Effector CD8-positive, alpha-beta T cell (primary cell): ENCODE measurements at regions not wholly inside any gene's neighbourhood (a gene's known extent, or its start where the extent isn't known, plus 50 kb on each side); places are given as distances from the start of the nearest gene placed in this dataset.
"Not testable (repeated sequence)": the region's sequence is repeated elsewhere in the genome, so short reads cannot be mapped to it uniquely, and the experiment has no call there.

ENCODE experiments used
- DNase-seq: peaks from one replicate; lab custom pipeline; 2025; lab: John Stamatoyannopoulos, UW

DNA sequence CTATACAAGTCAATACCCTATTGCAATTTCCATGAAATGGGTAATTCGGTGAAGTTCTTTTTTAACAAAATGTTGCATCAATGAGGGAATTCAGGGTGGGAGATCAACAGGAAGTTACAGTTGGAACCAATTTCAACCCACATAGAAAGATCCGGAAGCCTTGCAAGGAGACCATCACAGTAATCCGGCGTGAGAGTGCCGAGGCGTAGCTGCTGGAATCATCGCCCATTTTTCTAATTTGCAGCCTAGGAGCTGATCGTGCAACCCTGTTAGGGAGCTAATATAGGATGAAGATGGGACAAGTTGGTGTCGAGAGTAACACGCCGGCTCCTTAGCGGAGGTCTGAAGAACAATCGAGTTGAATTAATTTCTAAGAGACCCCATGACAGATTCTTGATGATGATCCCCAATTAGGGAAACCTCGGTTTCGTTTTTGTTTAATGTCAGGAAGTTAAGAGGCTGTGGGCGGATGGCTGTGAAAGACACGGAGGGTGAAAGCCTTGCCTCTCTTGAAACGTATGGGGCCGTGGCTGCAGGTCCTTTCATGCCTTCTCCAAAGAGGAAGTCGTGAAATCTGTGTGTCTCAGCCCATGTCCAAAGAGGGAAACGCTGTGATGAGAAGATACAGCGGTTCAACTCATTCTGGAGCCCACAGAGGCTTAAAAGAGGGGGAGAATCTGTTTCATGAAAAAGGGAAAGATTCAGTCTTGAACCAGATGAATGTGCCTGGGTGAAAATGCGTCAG lies 51.2 kb upstream of the CARD11 start:
- peak; percentile 23 for DNase-seq

DNA sequence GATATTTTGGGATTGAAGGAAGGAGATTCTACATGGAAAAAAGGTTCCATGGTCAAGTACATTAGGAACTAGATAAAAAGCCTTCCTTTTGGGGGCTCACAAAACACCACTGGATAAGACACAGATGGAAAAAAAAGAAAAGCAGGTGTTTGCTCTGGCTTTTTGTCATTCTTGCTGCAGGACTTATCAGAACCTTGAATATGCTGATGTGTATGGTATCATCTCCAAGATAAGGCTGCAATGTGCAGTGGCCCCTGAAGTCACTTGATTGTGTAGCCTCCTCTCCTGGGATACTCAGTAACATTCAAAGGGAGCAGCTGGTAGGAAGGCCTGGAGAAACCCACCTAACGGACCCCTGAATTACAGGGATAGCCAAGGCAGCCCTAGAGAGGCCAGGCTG lies 54.1 kb upstream of the CARD11 start:
- DNase-seq, result no peak

DNA sequence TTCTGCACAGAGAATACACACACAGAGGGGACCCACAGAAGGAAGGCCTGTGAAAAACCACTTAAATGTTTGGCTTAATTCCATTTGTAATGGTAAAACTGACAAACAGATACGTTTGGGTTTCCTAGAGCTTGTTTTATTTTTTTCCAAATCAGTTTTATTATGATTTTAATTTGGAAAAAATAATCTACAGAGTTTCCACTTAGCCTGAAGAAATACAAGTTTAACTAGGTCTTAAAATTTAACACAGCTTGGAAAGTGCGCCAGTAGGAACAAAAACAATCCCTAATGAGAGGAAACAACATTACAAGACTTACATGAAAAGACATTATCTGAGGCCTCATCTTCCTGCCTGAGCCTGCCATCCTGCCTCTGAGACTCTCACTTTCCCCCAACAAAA lies 58.5 kb upstream of the CARD11 start:
- no peak for DNase-seq

DNA sequence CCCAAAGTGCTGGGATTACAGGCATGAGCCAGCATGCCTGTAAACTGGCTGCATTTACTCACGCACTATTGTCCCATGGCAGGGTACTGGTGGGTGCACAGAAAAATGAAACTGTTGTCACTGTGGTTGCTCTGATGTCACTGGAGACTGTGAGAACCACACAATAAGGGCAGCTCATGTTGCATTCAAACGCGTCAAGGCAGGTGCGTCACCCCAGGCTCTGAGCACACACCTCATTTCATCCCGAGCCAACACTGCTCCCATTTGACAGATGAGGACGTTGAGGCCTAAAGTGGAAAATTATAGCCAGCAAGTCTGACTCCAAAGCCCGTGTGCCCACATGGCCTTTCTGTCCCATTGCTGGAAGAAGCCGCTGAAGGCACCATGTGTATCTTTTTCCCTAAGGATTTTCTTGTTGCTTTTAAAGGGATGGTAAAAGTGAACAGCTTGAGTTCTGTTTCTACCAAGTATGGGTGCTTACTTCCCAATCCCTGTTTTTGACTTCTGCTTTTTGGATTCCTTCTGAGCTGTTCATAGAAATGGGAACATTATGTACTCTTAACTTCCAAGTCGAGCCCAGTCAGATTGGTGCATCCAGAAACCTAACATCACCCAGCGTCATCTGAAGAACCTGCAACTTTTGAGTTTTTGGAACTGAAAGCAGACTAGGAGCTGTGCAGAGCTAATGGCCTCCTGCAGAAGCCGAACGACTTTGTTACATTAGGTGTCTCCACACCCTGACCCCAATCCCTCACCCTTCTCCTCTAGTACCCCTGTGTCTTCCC lies 60.1 kb upstream of the CARD11 start:
- no peak for DNase-seq

DNA sequence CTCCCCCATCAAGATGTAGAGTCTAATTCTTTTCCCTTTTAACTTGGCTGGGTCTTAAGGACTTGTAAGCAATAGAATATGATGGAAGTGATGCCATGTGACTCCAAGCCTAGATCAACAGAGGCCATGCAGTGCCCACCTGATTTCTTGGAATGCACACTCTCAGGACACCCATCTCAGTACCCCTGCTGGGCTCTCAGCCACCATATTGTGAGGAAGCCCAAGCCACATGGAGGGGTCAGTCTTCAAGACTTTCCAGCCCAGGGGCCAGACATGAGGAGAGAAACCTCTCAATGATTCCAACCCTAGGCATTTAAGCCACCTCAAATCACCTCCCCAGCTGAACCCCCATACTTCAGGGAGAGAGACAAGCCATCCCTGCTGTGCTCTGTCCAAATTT lies 62.2 kb upstream of the CARD11 start:
- DNase-seq, result no peak

DNA sequence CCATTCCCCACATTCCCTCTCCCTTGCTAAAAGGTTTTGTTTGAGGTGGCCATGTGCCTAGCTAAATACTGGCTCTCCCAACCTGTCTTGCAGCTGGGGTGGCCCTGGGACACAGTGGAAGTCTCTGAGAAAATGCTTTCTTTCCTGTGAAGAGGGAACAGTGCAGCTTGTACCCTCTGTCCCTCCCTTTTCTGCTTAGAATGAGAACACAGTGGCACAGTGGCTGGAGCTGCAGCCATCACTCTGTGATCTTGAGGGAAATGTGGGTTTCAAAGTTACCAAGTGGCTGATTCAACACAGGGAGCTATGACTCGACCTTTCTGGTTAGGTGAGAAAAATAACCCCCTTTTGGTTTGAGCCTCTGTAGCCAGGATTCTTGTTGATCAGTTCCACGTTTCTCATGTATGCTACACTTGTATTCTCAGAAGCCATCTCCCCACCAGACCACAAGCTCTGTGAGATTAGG lies 62.7 kb upstream of the CARD11 start:
- no peak for DNase-seq

DNA sequence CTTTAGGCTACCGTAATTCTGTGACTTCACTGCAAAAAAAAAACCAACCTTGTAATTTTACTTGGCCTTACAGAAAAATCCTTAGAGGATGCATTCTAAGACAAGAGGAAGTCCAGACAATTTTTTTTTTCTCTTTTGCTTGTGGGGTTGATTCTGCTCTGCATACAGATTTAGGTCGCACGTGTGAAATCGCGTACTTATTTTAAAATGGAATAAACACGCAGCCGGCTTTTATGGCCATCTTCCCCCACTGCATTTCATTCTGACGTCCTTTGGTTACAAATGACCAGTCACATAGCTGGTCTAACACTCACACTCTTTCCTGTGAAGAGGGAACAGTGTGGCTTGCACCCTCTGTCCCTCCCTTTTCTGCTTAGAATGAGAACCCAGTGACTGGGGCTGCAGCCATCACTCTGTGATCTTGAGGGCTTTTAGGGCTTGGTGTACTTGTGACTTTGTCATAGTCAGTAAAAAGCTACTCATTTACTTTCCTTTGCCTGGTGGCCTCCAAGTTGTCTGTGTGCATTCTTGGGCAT lies 63.6 kb upstream of the CARD11 start:
- no peak for DNase-seq

DNA sequence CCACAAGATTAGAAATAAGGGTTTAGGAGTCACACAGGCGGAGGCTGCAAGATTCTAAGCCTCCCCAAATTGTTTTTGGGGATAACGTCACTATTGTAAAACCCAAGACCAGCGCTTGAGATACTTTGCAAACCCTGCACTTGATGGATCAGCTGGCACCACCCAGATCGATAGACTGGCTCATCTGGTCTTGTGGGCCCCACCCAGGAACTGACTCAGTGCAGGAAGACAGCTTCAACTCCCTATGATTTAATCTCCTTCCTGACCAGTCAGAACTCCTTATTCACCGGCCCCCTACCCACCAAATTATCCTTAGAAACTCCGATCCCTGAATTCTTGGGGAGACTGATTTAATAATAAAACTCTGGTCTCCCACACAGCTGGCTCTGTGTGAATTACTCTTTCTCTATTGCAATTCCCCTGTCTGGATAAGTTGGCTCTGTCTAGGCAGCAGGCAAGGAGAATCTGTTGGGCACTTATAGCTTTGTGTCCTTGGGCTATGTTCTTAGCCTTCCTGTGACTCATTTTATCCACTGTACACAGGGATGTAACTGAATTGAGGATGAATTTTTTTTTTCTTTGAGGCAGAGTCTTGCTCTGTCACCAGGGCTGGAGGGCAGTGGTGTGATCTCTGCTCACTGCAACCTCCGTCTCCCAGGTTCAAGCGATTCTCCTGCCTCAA lies 64.4 kb upstream of the CARD11 start:
- no peak for DNase-seq

DNA sequence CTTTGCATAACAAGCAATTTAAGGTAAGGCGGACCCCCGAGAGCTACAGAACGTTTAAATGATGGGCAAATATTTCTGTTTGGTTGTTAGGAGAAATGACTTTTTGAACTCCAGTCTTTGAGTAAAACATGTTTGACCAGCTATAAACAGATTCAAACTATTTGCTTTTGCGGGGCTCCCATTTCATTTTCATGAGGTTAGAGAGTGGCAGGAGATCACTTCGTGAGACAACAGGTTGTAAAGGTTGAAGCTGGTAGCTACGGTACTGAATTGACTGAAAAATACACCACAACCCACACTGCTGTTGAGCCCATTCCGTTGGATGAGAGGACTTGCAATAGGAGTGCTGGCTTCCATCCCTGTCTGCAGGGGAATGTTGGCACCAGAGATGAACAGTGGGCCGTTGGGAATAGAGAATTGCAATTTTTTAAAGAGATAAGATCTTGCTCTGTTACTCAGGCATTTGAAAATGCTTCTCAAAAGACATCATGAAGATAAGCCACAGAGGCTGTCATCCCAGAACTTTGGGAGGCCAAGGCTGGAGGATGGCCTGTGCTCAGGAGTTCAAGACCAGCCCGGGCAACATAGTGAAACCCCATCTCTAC lies 65.7 kb upstream of the CARD11 start:
- no peak for DNase-seq

DNA sequence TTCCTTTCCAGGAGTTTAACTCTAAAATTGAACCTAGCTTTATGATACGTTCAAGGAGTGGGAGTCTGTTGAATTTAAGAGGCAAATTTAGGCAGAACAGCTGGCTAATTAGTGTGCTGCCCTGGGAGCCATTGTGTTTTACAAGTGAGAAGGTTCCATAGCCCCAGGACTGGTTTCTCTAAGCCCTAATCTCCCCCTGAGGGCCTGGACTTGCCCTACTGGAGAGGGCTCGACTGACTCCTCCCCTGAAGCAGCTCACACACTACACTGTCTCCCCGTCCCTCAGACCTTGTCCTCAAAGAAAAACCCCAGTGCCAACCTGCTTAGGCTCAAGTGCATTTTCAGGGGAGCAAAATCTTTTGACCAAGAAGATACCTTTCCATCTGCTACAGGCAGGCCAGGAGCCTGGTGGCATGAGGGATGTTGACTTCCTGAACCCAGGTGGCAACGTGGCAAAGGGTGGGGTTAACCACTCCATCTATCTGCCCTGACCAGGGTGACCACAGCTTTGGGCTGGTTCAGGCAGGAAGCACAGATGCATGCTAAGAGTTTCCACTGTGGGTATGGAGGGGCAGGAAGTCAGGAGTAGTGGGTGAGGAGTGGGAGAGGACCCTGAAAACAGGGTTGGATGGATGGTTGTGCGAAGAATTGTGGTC lies 68.9 kb upstream of the CARD11 start:
- no peak for DNase-seq

DNA sequence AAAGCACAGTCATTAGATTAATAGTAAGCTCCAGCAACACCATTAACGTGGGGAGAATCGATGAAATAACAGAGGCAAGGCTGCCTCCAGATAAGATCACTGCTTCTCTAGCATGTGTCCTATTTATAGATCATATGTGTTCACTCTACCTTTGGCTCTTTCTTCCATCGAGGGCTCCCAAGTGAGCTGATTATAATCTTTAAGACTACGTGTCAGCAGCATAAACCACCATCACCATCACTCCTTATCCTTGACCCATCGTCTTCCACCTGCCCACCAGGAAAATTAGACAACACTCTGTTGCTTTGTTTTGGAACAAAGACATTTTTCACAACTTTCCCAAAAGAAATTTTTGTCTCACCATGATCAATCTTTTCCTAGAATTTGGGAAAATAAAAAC lies 71.2 kb upstream of the CARD11 start:
- DNase-seq, result no peak

DNA sequence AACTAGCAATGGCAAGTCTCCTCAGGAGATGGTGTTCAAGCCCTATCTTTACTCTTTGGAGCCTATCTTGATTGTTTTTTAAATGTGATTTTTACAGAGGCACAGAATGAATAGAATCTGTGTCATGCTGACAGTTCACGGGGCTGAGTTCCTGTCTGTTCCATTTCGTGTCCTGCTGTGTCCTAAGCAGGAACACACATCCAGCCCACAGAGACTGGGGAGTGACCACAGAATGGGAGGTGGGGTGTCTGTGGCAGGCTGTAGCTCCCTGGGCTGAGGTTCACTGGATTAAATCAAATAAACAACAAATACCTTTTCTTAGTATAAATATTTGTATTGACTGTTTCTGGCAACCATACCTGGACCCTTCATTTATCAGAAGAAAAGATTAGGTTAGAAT lies 73.4 kb upstream of the CARD11 start:
- no peak for DNase-seq

DNA sequence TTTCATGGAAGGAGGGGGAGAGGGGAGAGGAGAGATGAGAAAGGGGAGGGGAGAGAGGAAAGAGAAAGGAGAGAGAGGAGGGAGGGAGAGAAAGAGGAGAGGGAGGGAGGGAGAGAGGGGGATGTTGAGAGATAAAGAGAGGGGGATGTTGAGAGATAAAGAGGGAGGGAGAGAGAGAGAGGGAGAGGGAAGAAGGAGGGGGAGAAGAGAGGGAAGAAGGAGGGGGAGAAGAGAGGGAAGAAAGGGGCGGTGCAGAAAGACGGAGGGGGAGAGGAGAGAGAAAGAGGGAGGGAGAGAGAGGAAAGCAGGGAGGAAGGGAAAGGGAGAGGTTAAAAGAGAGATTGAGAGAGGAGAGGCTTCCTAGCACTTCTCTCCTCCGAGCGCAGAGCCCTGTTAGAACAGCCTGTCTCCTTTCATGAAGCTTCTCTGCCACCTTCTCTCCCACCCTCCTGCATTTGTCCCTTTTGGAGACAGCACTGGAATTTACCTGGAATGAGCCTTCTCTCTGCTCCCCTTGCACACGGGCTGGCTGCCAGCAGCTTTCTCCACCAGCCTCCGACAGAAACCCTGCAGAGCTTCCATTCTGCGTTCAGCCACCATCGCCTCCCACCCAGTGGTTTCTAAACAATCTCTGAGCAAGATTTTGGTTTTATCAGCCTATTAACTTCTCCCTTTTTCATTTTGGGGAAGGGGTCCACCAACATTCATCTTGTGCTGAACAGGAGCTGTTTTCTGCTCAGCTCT lies 74.0 kb upstream of the CARD11 start:
- DNase-seq, result peak; percentile 3

DNA sequence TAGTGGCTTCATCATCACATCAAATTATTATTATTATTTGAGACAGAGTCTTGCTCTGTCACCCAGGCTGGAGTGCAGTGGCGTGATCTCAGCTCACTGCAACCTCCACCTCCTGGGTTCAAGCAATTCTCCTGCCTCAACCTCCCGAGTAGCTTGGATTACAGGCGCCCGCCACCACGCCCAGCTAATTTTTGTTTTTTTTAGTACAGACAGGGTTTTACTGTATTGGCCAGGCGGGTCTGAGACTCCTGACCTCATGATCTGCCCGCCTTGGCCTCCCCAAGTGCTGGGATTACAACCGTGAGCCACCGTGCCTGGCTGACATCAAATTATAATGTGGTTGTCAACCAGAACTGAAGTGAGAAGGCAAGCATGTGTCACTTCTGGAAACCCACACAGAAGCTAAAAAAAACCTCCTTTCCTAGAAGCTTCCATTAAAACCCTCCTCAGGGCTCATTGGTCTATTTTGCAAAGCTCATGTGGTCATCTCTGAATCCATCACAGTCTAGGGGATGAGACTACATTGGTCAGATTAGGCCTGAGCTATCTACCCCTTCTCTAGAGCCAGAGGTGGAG lies 75.8 kb upstream of the CARD11 start:
- DNase-seq, result not testable (repeated sequence)

DNA sequence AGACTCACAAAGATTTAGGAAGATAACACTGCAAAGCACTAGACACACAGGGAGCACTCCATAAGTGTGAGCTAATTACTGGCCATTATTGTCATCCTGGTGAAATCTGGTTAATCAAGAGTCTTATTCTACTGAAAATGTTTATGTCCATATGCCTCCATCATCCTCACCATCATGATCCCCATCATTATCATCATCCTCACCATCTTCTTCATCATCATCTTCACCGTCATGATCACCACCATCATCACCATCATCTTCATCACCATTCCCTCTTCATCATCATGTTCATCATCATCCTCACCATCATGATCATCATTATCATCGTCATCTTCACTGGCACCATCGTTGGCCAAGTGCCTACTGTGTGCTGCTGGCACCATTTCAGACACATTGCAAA lies 76.3 kb upstream of the CARD11 start:
- DNase-seq, result no peak

DNA sequence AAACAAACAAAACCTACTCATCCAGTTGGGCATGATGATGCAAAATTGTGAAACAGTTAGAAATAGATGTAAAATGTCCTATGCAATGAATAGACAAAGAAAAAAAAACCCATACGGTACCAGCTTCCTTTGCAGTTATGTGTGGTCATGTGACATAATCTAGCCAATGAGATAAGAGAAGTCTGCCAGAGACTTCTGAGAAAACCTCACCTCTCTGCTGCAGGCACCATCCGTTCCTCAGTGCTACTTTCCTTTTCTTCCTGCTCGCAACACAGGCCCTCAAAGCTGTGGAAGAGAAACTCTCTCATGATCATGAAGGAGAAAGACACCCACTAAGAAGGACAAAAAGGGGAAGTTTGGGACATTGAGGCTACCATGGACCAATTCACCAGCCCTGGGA lies 76.8 kb upstream of the CARD11 start:
- no peak for DNase-seq

DNA sequence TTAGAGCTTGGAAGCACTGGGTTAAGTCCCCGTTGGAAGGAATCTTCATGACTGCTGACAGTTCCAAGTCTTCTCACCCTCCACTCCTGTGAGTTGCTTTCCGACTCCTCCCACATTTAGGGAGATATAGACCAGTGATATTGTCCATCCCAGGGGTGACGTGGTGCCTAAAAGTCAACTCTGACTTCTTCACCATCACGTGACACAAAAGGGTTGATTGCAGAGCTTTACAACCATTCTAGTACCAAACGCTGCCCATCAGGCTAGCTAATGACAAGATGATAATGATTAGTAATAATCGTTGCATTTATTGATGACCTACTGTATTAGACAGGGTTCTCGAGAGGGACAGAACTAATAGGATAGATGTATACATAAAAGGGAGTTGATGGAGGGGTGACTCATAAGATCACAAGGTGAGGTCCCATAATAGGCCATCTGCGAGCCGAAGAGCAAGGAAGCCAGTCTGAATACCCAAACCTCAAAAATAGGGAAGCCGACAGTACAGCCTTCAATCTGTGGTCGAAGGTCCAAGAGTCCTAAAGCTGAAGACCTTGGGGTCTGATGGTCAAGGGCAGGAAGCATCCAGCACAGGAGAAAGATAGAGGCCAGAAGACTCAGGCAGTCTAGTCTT lies 85.3 kb upstream of the CARD11 start:
- no peak for DNase-seq

DNA sequence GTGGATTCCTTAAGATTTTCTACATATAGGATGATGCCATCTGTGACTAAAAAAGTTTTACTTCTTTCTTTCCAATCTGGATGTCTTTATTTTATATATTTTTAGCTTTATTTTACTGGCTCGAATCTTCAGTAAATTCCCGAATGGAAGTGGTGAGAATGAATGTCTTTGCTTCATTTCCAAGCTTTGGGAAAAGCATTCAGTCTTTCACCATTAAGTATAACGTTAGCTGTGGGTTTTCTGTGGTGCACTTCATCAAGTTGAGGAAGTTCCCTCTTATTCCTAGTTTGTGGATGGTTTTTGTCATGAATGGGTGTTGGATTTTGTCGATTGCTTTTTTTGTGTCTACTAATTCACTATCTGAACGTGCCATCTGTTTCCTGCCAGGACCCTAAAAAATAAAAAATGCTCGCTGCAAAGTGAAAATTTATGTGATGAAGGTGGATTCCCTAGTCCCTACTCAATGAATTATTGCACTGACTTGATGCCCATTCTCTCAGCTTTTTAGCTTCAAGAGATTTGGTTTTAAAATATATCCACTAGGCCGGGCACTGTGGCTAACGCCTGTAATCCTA lies 90.2 kb upstream of the CARD11 start:
- DNase-seq, result no peak

DNA sequence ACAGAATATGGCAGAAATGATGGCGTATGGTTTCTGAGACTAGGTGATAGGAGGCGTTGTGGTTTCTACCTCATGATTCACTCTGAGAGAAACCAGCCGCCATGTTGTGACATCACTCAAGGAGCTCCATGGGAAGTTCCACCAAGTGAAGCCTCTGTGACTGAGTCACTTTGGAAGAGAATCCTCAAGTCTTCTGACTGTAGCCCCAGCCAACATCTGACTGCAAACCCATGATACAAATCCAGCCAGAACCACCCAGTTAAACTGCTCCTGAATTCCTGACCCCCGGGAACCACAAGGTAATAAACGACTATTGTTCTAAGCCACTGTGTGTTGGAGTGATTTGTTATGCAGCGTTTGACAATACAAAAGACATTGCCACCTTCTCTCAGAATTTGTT lies 91.1 kb upstream of the CARD11 start:
- DNase-seq, result no peak

DNA sequence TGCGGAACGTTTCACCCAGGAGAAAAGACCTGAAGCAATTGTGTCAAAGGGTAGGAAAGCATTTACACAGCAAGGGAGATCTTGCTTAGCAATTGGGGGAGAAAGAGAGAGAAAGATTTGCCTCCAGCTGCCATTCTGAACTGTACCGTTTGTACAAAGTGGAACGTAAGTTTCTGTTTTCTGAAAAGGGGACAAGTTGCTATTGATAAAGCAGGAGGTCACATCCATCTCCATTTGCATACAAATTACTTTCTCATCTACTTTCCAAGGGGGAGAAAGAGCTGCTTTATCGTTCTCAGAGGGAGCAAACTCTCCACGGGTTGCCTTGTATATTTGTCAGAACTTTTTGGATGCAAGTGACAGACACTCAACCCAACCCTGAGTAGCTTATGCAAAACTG lies 92.0 kb upstream of the CARD11 start:
- DNase-seq, result no peak
